RCC 7860 (cell line): ENCODE measurements at regions not wholly inside any gene's neighbourhood (a gene's known extent, or its start where the extent isn't known, plus 50 kb on each side); places are given as distances from the start of the nearest gene placed in this dataset.

ENCODE experiments used
- DNase-seq: peaks from one replicate; pipeline ENCODE4 v3.0.0-alpha.2; 2015; ENCODE audit warnings: low spot score
- FAIRE-seq: peaks from 2 replicates; lab custom pipeline; 2012; peaks lifted over from hg19 to GRCh38; lab: Jason Lieb, UNC

GRCh38 chr4:98710831-98711230 lies 52.4 kb upstream of the TSPAN5 start:
- FAIRE-seq (no peak), DNase-seq (no peak)
